ENCODE measurements at regions not wholly inside any gene's neighbourhood (a gene's known extent, or its start where the extent isn't known, plus 50 kb on each side); places are given as distances from the start of the nearest gene placed in this dataset.

GRCh38 chr19:29379257-29380021 is 146.4 kb upstream of the VSTM2B start:
- TF ChIP-seq, protein P1, sequence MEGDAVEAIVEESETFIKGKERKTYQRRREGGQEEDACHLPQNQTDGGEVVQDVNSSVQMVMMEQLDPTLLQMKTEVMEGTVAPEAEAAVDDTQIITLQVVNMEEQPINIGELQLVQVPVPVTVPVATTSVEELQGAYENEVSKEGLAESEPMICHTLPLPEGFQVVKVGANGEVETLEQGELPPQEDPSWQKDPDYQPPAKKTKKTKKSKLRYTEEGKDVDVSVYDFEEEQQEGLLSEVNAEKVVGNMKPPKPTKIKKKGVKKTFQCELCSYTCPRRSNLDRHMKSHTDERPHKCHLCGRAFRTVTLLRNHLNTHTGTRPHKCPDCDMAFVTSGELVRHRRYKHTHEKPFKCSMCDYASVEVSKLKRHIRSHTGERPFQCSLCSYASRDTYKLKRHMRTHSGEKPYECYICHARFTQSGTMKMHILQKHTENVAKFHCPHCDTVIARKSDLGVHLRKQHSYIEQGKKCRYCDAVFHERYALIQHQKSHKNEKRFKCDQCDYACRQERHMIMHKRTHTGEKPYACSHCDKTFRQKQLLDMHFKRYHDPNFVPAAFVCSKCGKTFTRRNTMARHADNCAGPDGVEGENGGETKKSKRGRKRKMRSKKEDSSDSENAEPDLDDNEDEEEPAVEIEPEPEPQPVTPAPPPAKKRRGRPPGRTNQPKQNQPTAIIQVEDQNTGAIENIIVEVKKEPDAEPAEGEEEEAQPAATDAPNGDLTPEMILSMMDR (IDR thresholded peaks at IDR 0.05; ENCODE audit: insufficient read depth, low read length, poor library complexity, severe bottlenecking), result no peak
- no peak for DNase-seq (ENCODE audit: extremely low read depth, insufficient read length)

DNA sequence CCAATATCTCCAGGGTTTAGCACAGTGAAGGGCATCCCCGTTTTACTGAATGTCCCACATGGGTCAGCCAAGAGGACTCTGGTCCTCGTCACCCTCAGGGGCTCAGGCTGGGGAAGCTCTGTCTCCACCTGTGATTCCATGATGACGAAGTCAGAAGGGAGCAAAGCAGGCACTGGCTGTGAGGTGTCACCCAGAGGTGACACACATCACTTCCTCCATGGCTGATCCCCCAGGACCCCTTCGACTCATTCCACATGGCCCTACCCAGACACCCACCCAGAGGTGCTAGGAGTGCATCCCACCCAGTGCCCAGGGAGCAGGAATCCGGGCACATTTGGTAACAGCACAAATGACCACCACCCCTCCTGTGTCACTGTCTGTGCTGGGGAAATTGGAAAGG is 145.2 kb upstream of the VSTM2B start:
- H3K4me3 ChIP-seq (replicated peaks; ENCODE audit: low read depth, low read length), result no peak overlapping the region
- TF ChIP-seq, protein P1 (IDR thresholded peaks at IDR 0.05; ENCODE audit: insufficient read depth, low read length, poor library complexity, severe bottlenecking), result no peak
- DNase-seq (ENCODE audit: extremely low read depth, insufficient read length), result no peak
- no peaks in the 10 kb centered on the region for H3K27me3 ChIP-seq (replicated peaks; ENCODE audit: control insufficient read depth, insufficient read depth, low read length)
- H3K36me3 ChIP-seq (ENCODE audit: control insufficient read depth, insufficient read depth, low read length), result no peaks in the 10 kb centered on the region

More at GRCh38 chr19:29379257-29380021, 146.4 kb upstream of the VSTM2B start:
- H3K4me3 ChIP-seq (replicated peaks; ENCODE audit: low read depth, low read length), result no peak overlapping the region
- H3K27me3 ChIP-seq (replicated peaks; ENCODE audit: control insufficient read depth, insufficient read depth, low read length), result no peaks in the 10 kb centered on the region
- H3K36me3 ChIP-seq (ENCODE audit: control insufficient read depth, insufficient read depth, low read length), result no peaks in the 10 kb centered on the region

DNA sequence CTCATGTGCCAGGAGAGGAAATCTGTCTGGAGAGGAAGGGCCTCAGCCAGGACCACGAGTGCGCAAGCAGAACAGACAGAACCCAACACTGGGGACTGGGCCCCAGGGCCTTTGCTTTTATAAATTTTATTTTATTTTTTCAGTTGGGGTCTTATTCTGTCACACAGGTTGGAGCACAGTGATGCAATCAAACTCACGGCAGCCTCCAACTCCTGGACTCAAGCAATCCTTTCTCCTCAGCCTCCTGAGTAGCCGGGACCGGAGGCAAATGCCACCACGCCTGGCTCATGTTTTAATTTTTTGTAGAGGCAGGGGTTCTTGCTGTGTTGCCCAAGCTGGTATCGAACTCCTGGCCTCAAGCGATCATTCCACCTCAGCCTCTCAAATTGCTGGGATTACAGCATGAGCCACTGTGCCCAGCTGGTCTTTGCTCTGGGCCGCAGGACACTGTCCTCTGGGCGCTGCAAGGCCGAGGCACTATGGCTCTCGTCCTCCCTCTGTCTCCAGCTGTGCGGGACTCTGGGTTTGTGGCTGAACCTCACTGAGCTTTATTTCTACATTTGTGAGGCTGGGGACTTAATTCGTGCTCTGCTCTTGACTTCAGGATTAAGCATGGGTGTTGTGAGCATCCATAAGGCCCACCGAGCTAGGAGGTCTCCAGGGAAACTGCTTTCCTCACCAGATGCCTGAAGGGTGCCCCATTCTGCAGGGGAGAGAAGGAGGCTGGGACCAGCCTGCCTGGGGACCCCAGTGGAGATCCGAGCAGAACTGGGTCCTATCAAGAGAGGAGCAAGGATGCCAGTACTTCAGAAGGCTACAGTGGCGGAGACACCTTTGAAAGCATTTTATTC is 144.2 kb upstream of the VSTM2B start:
- Histone ChIP-seq H3K36me3 (ENCODE audit: control insufficient read depth, insufficient read depth, low read length) (no peaks in the 10 kb centered on the region), H3K4me3 (replicated peaks; ENCODE audit: low read depth, low read length) (no peak overlapping the region), H3K27me3 (replicated peaks; ENCODE audit: control insufficient read depth, insufficient read depth, low read length) (no peaks in the 10 kb centered on the region)
- DNase-seq (ENCODE audit: extremely low read depth, insufficient read length), result no peak
- TF ChIP-seq, protein P1 (IDR thresholded peaks at IDR 0.05; ENCODE audit: insufficient read depth, low read length, poor library complexity, severe bottlenecking), result no peak

- DNase-seq (ENCODE audit: extremely low read depth, insufficient read length), result no peak
- TF ChIP-seq, protein P1 (IDR thresholded peaks at IDR 0.05; ENCODE audit: insufficient read depth, low read length, poor library complexity, severe bottlenecking), result no peak
- H3K4me3 ChIP-seq (replicated peaks; ENCODE audit: low read depth, low read length), result no peak overlapping the region
- no peaks in the 10 kb centered on the region for H3K27me3 ChIP-seq (replicated peaks; ENCODE audit: control insufficient read depth, insufficient read depth, low read length)
- H3K36me3 ChIP-seq (ENCODE audit: control insufficient read depth, insufficient read depth, low read length), result no peaks in the 10 kb centered on the region
These were observed 142.1 kb upstream of the VSTM2B start for GRCh38 chr19:29383696-29384095.

- Histone ChIP-seq H3K4me3 (replicated peaks; ENCODE audit: low read depth, low read length) (no peak overlapping the region), H3K27me3 (replicated peaks; ENCODE audit: control insufficient read depth, insufficient read depth, low read length) (no peaks in the 10 kb centered on the region), H3K36me3 (ENCODE audit: control insufficient read depth, insufficient read depth, low read length) (no peaks in the 10 kb centered on the region)
- TF ChIP-seq, protein P1 (IDR thresholded peaks at IDR 0.05; ENCODE audit: insufficient read depth, low read length, poor library complexity, severe bottlenecking), result no peak
- DNase-seq (ENCODE audit: extremely low read depth, insufficient read length), result no peak
These were observed 141.1 kb upstream of the VSTM2B start for GRCh38 chr19:29384656-29385055.
